Uterus (tissue), 2 donors: ENCODE measurements at regions not wholly inside any gene's neighbourhood (a gene's known extent, or its start where the extent isn't known, plus 50 kb on each side); places are given as distances from the start of the nearest gene placed in this dataset.

Experiments
- POLR2A ChIP-seq, 2 donors: fragments of 450-650 bp; IDR thresholded peaks; one replicate each; pipeline ENCODE4 v1.6.1; 2016; ENCODE audit warnings: antibody characterized with exemption in 2 of 2, mild to moderate bottlenecking in 1 of 2, moderate library complexity in 1 of 2
- TF ChIP-seq, protein P1 (sequence below), 4 experiments: fragments of 200-600 bp in 2 of 4; fragments of 450-650 bp in 2 of 4; sonication (generic) in 2 of 4; IDR thresholded peaks; one replicate each; pipeline ENCODE4 v1.5.1; 2016 to 2019; ENCODE audit warnings: antibody characterized with exemption in 4 of 4, mild to moderate bottlenecking in 2 of 4, moderate library complexity in 1 of 4

DNA sequence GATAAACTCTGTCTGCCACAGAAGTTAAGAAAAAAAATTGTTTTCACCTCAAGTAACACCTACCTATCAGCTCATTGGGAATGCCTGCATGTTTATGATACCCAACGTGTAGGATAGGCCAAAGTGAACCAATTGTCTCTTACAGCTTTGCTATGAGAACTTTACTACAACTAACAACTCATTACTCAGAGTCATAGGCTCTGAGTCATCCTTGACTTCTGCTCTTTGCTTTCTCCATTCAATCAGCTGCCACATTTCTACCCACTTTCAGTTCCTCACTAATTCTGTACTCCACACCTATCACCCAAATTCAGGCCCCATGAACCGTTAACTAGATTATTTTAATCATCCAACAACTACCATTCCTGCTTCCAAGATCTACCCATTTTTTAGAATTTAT, 843.9 kb downstream of the TUSC7 start:
- TF ChIP-seq, protein P1, sequence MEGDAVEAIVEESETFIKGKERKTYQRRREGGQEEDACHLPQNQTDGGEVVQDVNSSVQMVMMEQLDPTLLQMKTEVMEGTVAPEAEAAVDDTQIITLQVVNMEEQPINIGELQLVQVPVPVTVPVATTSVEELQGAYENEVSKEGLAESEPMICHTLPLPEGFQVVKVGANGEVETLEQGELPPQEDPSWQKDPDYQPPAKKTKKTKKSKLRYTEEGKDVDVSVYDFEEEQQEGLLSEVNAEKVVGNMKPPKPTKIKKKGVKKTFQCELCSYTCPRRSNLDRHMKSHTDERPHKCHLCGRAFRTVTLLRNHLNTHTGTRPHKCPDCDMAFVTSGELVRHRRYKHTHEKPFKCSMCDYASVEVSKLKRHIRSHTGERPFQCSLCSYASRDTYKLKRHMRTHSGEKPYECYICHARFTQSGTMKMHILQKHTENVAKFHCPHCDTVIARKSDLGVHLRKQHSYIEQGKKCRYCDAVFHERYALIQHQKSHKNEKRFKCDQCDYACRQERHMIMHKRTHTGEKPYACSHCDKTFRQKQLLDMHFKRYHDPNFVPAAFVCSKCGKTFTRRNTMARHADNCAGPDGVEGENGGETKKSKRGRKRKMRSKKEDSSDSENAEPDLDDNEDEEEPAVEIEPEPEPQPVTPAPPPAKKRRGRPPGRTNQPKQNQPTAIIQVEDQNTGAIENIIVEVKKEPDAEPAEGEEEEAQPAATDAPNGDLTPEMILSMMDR (IDR thresholded peaks at IDR 0.05), result no peak
- TF ChIP-seq POLR2A (IDR thresholded peaks at IDR 0.05), result no peak
